ENCODE measurements at regions not wholly inside any gene's neighbourhood (a gene's known extent, or its start where the extent isn't known, plus 50 kb on each side); places are given as distances from the start of the nearest gene placed in this dataset.

DNA sequence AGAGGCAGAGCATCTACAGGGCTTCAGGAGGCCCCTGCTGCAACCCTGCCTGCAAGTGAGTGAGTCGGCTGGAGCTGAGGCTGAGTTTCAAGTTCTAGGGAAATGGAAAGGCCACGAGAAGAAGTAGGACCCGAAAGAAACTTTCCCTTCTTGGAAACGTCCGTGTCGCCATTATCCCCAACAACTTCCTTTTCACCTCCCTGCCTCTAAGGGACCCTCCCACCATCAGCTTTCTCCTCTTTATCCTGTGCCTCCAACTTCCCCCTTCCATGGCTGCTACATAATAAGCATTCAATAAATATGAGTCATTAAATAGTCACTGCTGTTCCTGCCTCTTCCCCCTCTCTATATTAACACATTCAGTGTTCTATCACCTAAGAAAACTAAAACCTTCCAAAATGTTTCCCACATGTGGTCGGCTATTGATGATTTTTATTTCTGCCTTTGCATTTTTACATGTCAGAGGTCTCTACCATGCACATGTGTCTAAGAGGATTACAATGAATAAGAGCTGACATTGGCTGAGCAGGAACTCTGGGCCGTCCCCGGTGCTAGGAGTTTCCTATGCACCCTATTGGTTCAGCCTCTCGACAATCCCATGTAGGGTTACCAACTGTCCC lies 115.9 kb upstream of the TNRC6C start:
- TF ChIP-seq, protein P1, sequence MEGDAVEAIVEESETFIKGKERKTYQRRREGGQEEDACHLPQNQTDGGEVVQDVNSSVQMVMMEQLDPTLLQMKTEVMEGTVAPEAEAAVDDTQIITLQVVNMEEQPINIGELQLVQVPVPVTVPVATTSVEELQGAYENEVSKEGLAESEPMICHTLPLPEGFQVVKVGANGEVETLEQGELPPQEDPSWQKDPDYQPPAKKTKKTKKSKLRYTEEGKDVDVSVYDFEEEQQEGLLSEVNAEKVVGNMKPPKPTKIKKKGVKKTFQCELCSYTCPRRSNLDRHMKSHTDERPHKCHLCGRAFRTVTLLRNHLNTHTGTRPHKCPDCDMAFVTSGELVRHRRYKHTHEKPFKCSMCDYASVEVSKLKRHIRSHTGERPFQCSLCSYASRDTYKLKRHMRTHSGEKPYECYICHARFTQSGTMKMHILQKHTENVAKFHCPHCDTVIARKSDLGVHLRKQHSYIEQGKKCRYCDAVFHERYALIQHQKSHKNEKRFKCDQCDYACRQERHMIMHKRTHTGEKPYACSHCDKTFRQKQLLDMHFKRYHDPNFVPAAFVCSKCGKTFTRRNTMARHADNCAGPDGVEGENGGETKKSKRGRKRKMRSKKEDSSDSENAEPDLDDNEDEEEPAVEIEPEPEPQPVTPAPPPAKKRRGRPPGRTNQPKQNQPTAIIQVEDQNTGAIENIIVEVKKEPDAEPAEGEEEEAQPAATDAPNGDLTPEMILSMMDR (IDR thresholded peaks at IDR 0.05), result no peak
- no peak for TF ChIP-seq POLR2A (IDR thresholded peaks at IDR 0.05)
- TF ChIP-seq POLR2AphosphoS5 (IDR thresholded peaks at IDR 0.05), result no peak
- TF ChIP-seq EP300 (IDR thresholded peaks at IDR 0.05), result no peak

All from stomach (tissue), 4 donors.